K562 (cell line): ENCODE measurements at regions not wholly inside any gene's neighbourhood (a gene's known extent, or its start where the extent isn't known, plus 50 kb on each side); places are given as distances from the start of the nearest gene placed in this dataset.

Experiments used
- ATAC-seq: fragments of 200-7000 bp; cut with Tn5 transposase; 3 replicates; pipeline ENCODE4 v1.9.1; 2020; ENCODE audit warnings: moderate library complexity
- BruUV-seq: library from RNA; stranded (reverse); fragments of 400-500 nt; replicated peaks from 2 replicates; lab custom pipeline; 2021; lab: Mats Ljungman, UMichigan
- CTCF ChIA-PET: fragments of 300-600 bp; formaldehyde crosslinking; extraction: SDS; loops from one replicate; lab custom pipeline; 2021; ENCODE audit warnings: low intra/inter-chr PET ratio; lab: Yijun Ruan, JAX
- POLR2A ChIA-PET: fragments of 300-600, 350-650 bp; sonication (Branson Sonifier 250); formaldehyde crosslinking; extraction: SDS; loops from one replicate; lab custom pipeline; 2021; ENCODE audit warnings: antibody characterized with exemption, inconsistent platforms; lab: Yijun Ruan, JAX
- DNase-seq, 4 experiments: peaks; one replicate each; pipeline versions ENCODE4 v3.0.0 to v3.0.0-alpha.2; 2011 to 2018; ENCODE audit warnings: low spot score in 3 of 4, mixed read lengths in 3 of 4; ENCODE audit errors: extremely low read depth in 1 of 4
- FAIRE-seq: peaks from 2 replicates; lab custom pipeline; 2011; peaks lifted over from hg19 to GRCh38; lab: Jason Lieb, UNC
- H2AFZ ChIP-seq: 2 replicates; pipeline ENCODE4 v1.6.0; 2011; ENCODE audit warnings: low read depth, low read length, control low read depth, inconsistent platforms
- H3K27ac ChIP-seq: fragments of 200-600 bp; 3 replicates; pipeline ENCODE4 v1.8.0; 2011; ENCODE audit warnings: low read depth, mild to moderate bottlenecking, control low read depth, inconsistent platforms, low read length, moderate library complexity, mixed read lengths; ENCODE audit errors: extremely low read depth
- H3K27me3 ChIP-seq, 2 experiments: fragments of 300-600 bp in 1 of 2; 2 replicates in 1 of 2; 3 replicates in 1 of 2; pipeline versions ENCODE4 v1.6.0 to v1.8.0; 2011; ENCODE audit warnings: inconsistent platforms in 2 of 2, low read length in 2 of 2, mild to moderate bottlenecking in 1 of 2, mixed read lengths in 1 of 2, moderate library complexity in 1 of 2; ENCODE audit not compliant: control insufficient read depth in 2 of 2, insufficient read depth in 2 of 2
- H3K36me3 ChIP-seq: fragments of 300-600 bp; 3 replicates; pipeline ENCODE4 v1.8.0; 2011; ENCODE audit warnings: mild to moderate bottlenecking, low read length, inconsistent platforms; ENCODE audit not compliant: control insufficient read depth, insufficient read depth
- H3K4me1 ChIP-seq, 2 experiments: fragments of 200-600 bp in 1 of 2; replicated peaks in 1 of 2; 2 replicates in 1 of 2; 3 replicates in 1 of 2; pipeline versions ENCODE4 v1.5.1 to v1.8.0; 2011; ENCODE audit warnings: inconsistent platforms in 2 of 2, low read length in 2 of 2, mild to moderate bottlenecking in 1 of 2, mixed read lengths in 1 of 2, moderate library complexity in 1 of 2; ENCODE audit not compliant: control insufficient read depth in 2 of 2, insufficient read depth in 2 of 2
- H3K4me2 ChIP-seq: 2 replicates; pipeline ENCODE4 v1.6.1; 2011; ENCODE audit warnings: low read length, control low read depth, inconsistent platforms, mixed read lengths; ENCODE audit not compliant: insufficient read depth
- H3K4me3 ChIP-seq: fragments of 200-600 bp; sonication (generic), shearing (Covaris generic); 2 replicates; pipeline ENCODE4 v1.5.1; 2016; ENCODE audit warnings: control low read depth, inconsistent platforms
- H3K79me2 ChIP-seq: fragments of 200-600 bp; 3 replicates; pipeline ENCODE4 v1.8.0; 2011; ENCODE audit warnings: low read length, inconsistent platforms; ENCODE audit not compliant: control insufficient read depth, insufficient read depth
- H3K9ac ChIP-seq, 2 experiments: 2 replicates each; pipeline versions ENCODE4 v1.6.0 to v1.6.1; 2011; ENCODE audit warnings: low read depth in 2 of 2, low read length in 2 of 2, control low read depth in 1 of 2, inconsistent platforms in 1 of 2, mild to moderate bottlenecking in 1 of 2, mixed read lengths in 1 of 2; ENCODE audit not compliant: insufficient read depth in 1 of 2
- H3K9me1 ChIP-seq: one replicate; pipeline ENCODE4 v1.6.0; 2011; ENCODE audit warnings: inconsistent platforms, mild to moderate bottlenecking, low read length, moderate library complexity; ENCODE audit not compliant: control insufficient read depth, insufficient read depth
- H3K9me3 ChIP-seq: replicated peaks from 2 replicates; pipeline ENCODE4 v1.5.1; 2011; ENCODE audit warnings: low read depth, low read length, inconsistent platforms; ENCODE audit not compliant: control insufficient read depth, insufficient read depth
- H4K20me1 ChIP-seq: replicated peaks from 2 replicates; pipeline ENCODE4 v1.6.1; 2011; ENCODE audit warnings: low read length, inconsistent platforms, mixed read lengths; ENCODE audit not compliant: control insufficient read depth, insufficient read depth
- SUPT5H ChIP-seq: fragments of 450-650 bp; IDR thresholded peaks from 2 replicates; pipeline ENCODE4 v1.6.1; 2016
- in situ Hi-C: fragments of 300-500 bp; cut with MboI; formaldehyde crosslinking; loops from 4 replicates; pipeline ENCODE4 v1.15.0; 2018; ENCODE audit warnings: inconsistent platforms, mixed read lengths
- intact Hi-C: fragments of 100-400 bp; cut with micrococcal nuclease; formaldehyde crosslinking; loops from 2 replicates; pipeline ENCODE4 v1.14.2; 2022
- TF ChIP-seq, protein P1 (sequence below), 3 experiments: fragments of 200-800 bp in 1 of 3; fragments of 250-450 bp in 1 of 3; fragments of 450-650 bp in 1 of 3; sonication (Bioruptor Pico) in 1 of 3; sonication (Bioruptor generic) in 1 of 3; formaldehyde crosslinking in 1 of 3; IDR thresholded peaks; 2 replicates each; pipeline versions ENCODE4 v1.6.1 to v1.8.0; 2016 to 2022; ENCODE audit warnings: mild to moderate bottlenecking in 2 of 3, missing genetic modification characterization in 2 of 3, missing compliant biosample characterization in 1 of 3, moderate library complexity in 1 of 3

DNA sequence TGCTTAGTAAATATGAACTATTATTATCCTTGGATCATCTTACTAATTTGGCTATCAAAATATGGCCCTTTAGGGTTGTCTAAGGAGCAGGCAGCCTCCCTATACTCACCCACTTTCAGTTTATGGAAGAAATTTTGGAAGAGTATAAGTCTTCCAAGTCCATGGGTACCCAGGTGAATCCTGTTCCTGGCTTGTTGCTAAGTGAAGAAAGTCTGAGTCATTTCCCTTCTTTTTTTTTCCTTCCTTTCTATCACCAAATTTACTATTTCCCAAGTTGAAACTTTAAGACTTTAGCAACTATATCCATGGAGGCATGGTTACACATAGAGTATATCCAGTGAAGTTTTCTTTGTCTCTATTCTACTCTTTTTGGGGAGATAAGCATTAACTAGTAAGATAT is 184.0 kb upstream of the ACTBL2 start:
- TF ChIP-seq SUPT5H: no peak
- TF ChIP-seq, protein P1, sequence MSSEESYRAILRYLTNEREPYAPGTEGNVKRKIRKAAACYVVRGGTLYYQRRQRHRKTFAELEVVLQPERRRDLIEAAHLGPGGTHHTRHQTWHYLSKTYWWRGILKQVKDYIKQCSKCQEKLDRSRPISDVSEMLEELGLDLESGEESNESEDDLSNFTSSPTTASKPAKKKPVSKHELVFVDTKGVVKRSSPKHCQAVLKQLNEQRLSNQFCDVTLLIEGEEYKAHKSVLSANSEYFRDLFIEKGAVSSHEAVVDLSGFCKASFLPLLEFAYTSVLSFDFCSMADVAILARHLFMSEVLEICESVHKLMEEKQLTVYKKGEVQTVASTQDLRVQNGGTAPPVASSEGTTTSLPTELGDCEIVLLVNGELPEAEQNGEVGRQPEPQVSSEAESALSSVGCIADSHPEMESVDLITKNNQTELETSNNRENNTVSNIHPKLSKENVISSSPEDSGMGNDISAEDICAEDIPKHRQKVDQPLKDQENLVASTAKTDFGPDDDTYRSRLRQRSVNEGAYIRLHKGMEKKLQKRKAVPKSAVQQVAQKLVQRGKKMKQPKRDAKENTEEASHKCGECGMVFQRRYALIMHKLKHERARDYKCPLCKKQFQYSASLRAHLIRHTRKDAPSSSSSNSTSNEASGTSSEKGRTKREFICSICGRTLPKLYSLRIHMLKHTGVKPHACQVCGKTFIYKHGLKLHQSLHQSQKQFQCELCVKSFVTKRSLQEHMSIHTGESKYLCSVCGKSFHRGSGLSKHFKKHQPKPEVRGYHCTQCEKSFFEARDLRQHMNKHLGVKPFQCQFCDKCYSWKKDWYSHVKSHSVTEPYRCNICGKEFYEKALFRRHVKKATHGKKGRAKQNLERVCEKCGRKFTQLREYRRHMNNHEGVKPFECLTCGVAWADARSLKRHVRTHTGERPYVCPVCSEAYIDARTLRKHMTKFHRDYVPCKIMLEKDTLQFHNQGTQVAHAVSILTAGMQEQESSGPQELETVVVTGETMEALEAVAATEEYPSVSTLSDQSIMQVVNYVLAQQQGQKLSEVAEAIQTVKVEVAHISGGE (CRISPR knock-in tag; IDR thresholded peaks at IDR 0.05): no peak
- Histone ChIP-seq H3K79me2 (no peaks in the 10 kb centered on the region), H3K9me3 (no peaks in the 10 kb centered on the region), H3K4me1 (no peaks in the 10 kb centered on the region), H3K4me3 (no peak overlapping the region), H3K4me2 (no peak overlapping the region), H4K20me1 (no peaks in the 10 kb centered on the region), H3K36me3 (no peaks in the 10 kb centered on the region), H3K27ac (no peak overlapping the region), H3K9ac (no peak overlapping the region), H2AFZ (no peak overlapping the region), H3K9me1 (peaks cover 3% of the 10 kb centered on the region), H3K27me3 (no peaks in the 10 kb centered on the region)
- BruUV-seq: no TSS peak
- FAIRE-seq (no peak), DNase-seq (no peak), ATAC-seq (no peak)
- intact Hi-C loops (no loop called here), in situ Hi-C loops (no loop called here)
- ChIA-PET POLR2A (no interaction called here), CTCF (no interaction called here)
